GM21619 (cell line): ENCODE measurements at regions not wholly inside any gene's neighbourhood (a gene's known extent, or its start where the extent isn't known, plus 50 kb on each side); places are given as distances from the start of the nearest gene placed in this dataset.
"Not testable (repeated sequence)": the region's sequence is repeated elsewhere in the genome, so short reads cannot be mapped to it uniquely, and the experiment has no call there.

Experiments
- ATAC-seq: cut with Tn5 transposase; IDR thresholded peaks from one replicate; pipeline ENCODE4 v1.9.1; 2021; ENCODE audit not compliant: unreplicated experiment

- not testable (repeated sequence) for ATAC-seq
Observed at GRCh38 chr10:95137990-95138625, 55.9 kb upstream of the ACSM6 start.

GRCh38 chr10:95134490-95134889, 59.5 kb upstream of the ACSM6 start:
- no peak for ATAC-seq

GRCh38 chr10:95133997-95134396, 60.0 kb upstream of the ACSM6 start:
- ATAC-seq, result no peak

- ATAC-seq, result peak; percentile 93
Observed at GRCh38 chr10:95133016-95133752, 60.9 kb upstream of the ACSM6 start.

GRCh38 chr10:95130429-95130828, 61.1 kb upstream of the CYP2C8 start:
- not testable (repeated sequence) for ATAC-seq

GRCh38 chr10:95125582-95125981, 56.3 kb upstream of the CYP2C8 start:
- ATAC-seq, result no peak

GRCh38 chr10:95122736-95123135, 53.4 kb upstream of the CYP2C8 start:
- no peak for ATAC-seq

GRCh38 chr10:95121904-95122303, 52.6 kb upstream of the CYP2C8 start:
- no peak for ATAC-seq
